Esophagus squamous epithelium (tissue), 5 donors: ENCODE measurements at regions not wholly inside any gene's neighbourhood (a gene's known extent, or its start where the extent isn't known, plus 50 kb on each side); places are given as distances from the start of the nearest gene placed in this dataset.

Experiments
- DNase-seq: peaks from one replicate; lab custom pipeline; 2025; lab: John Stamatoyannopoulos, UW
- H3K27ac ChIP-seq, 4 donors: fragments of 200-600 bp; sonication (generic); one replicate each; pipeline ENCODE4 v1.5.1; 2016 to 2019; ENCODE audit warnings: mild to moderate bottlenecking in 1 of 4
- H3K27me3 ChIP-seq, 4 donors: fragments of 200-600 bp; sonication (generic); 1 replicate in 3 of 4; 2 replicates in 1 of 4; pipeline versions ENCODE4 v1.5.1 to v1.6.0; 2017 to 2021; ENCODE audit warnings: antibody characterized with exemption in 1 of 4
- H3K36me3 ChIP-seq, 3 donors: fragments of 200-600 bp; sonication (generic); one replicate each; pipeline ENCODE4 v1.5.1; 2016 to 2019
- H3K4me1 ChIP-seq, 3 donors: fragments of 200-600 bp; sonication (generic); one replicate each; pipeline ENCODE4 v1.5.1; 2017 to 2019
- H3K4me3 ChIP-seq, 4 donors: fragments of 200-600 bp; sonication (generic); 1 replicate in 3 of 4; 2 replicates in 1 of 4; pipeline ENCODE4 v1.5.1; 2016 to 2019; ENCODE audit warnings: mild to moderate bottlenecking in 2 of 4, moderate library complexity in 1 of 4
- H3K9me3 ChIP-seq, 3 donors: fragments of 200-600 bp; sonication (generic); one replicate each; pipeline ENCODE4 v1.5.1; 2016 to 2019
- POLR2A ChIP-seq, 4 donors: fragments of 450-650 bp; IDR thresholded peaks; one replicate each; pipeline ENCODE4 v1.6.1; 2017; ENCODE audit warnings: antibody characterized with exemption in 4 of 4, mild to moderate bottlenecking in 4 of 4, moderate library complexity in 3 of 4
- WGBS, 2 donors: methylation state at CpG; one replicate each; pipeline ENCODE4 v1.1.5; 2018; 5-methylcytosine and 5-hydroxymethylcytosine counted together
- intact Hi-C: fragments of 100-400 bp; cut with DNase I; formaldehyde crosslinking; loops from one replicate; pipeline ENCODE4 v1.15.0; 2022
- TF ChIP-seq, protein P1 (sequence below), 6 experiments: fragments of 450-650 bp in 4 of 6; fragments of 200-600 bp in 2 of 6; sonication (generic) in 2 of 6; IDR thresholded peaks; one replicate each; pipeline ENCODE4 v1.5.1; 2016 to 2019; ENCODE audit warnings: antibody characterized with exemption in 6 of 6, mild to moderate bottlenecking in 4 of 6, moderate library complexity in 4 of 6
- donor health status: DM: yes; HTN: yes; CAD: no.

DNA sequence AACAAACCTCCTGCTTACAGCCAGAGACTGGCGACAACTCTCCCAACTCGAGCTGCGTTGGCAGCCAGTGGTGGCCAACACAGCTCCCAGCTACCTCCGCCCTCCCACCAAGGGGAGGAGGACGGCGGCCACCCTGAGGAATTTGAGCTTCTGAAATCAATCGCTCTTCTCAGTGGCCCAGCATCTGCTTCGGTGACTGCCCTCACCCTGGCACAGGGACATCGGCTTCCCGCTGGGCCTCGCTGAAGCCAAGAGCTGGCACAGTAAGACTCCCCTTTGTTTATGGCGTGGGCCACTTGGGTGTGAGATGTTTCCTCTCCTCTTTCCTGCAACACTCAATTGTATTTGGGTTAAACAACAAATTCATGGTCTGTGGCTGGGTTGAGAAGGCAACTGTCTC, 136.2 kb downstream of the ZBTB18 start:
- no peak for DNase-seq
- H3K4me1 ChIP-seq: no peaks in the 10 kb centered on the region
- H3K36me3 ChIP-seq: no peaks in the 10 kb centered on the region
- no peaks in the 10 kb centered on the region for H3K9me3 ChIP-seq
- intact Hi-C loops: no loop called here
- no peak for TF ChIP-seq POLR2A (IDR thresholded peaks at IDR 0.05)
- TF ChIP-seq, protein P1, sequence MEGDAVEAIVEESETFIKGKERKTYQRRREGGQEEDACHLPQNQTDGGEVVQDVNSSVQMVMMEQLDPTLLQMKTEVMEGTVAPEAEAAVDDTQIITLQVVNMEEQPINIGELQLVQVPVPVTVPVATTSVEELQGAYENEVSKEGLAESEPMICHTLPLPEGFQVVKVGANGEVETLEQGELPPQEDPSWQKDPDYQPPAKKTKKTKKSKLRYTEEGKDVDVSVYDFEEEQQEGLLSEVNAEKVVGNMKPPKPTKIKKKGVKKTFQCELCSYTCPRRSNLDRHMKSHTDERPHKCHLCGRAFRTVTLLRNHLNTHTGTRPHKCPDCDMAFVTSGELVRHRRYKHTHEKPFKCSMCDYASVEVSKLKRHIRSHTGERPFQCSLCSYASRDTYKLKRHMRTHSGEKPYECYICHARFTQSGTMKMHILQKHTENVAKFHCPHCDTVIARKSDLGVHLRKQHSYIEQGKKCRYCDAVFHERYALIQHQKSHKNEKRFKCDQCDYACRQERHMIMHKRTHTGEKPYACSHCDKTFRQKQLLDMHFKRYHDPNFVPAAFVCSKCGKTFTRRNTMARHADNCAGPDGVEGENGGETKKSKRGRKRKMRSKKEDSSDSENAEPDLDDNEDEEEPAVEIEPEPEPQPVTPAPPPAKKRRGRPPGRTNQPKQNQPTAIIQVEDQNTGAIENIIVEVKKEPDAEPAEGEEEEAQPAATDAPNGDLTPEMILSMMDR (IDR thresholded peaks at IDR 0.05): no peak
- no peak overlapping the region for H3K4me3 ChIP-seq
- no peak overlapping the region for H3K27ac ChIP-seq
- H3K27me3 ChIP-seq: peaks cover 0 to 10% (median 0%) of the 10 kb centered on the region in 4 donors
- WGBS, 2 donors: 84 to 89% methylated on average over 7 to 12 of the region's 12 CpGs

DNA sequence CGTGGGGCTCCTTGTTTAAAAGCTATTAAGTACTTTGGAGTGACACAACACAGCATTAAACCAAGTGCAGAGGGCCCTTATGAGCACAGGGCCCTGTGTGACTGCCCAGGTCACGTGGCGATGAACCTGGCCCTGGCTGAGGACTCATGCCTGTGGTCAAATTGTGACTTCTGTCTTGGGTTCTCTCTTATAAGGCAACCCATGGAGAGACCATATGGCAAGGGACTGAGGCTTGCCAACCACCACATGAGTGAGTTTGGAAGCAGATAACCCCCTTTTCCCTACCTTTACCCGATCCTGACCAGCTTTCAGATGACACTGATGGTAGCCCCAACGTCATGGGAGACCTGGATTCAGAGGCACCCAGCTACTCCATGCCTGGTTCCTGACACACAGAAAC, 140.5 kb downstream of the ZBTB18 start:
- no peaks in the 10 kb centered on the region for H3K9me3 ChIP-seq
- no peak overlapping the region for H3K4me3 ChIP-seq
- no peak for DNase-seq
- H3K27ac ChIP-seq: no peak overlapping the region
- intact Hi-C loops: no loop called here
- 71 to 82% methylated on average over 5 of the region's 5 CpGs for whole genome bisulfite sequencing, 2 donors
- H3K36me3 ChIP-seq: no peaks in the 10 kb centered on the region
- no peak for TF ChIP-seq POLR2A (IDR thresholded peaks at IDR 0.05)
- TF ChIP-seq, protein P1 (IDR thresholded peaks at IDR 0.05): no peak
- H3K4me1 ChIP-seq: no peaks in the 10 kb centered on the region
- peaks cover 0 to 10% (median 0%) of the 10 kb centered on the region in 4 donors for H3K27me3 ChIP-seq

DNA sequence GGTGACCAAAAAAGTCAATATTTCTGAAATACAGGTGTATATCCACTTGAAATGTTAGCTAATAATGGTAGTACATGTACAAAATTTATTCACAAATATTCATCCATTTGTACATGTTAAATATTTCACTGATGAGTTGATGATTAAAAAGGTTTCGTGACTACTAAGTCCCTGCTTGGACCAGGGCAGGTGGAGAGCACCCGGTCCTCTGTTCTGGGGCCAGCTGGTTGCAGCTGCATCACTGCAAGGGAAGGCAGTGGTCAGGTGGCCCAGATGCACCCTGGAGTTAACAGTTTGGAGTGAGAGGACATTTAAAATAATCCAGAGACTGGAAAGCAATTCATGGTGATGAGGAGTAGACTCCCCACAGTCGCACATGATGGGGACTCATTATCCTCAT, 141.2 kb downstream of the ZBTB18 start:
- no peaks in the 10 kb centered on the region for H3K9me3 ChIP-seq
- no peak for DNase-seq
- H3K27ac ChIP-seq: no peak overlapping the region
- intact Hi-C loops: no loop called here
- H3K4me1 ChIP-seq: peaks cover 0 to 4% (median 0%) of the 10 kb centered on the region in 3 donors
- TF ChIP-seq POLR2A (IDR thresholded peaks at IDR 0.05): no peak
- TF ChIP-seq, protein P1 (IDR thresholded peaks at IDR 0.05): no peak
- H3K36me3 ChIP-seq: no peaks in the 10 kb centered on the region
- no peak overlapping the region for H3K4me3 ChIP-seq
- WGBS, 2 donors: 78 to 79% methylated on average over 3 of the region's 3 CpGs
- peaks cover 0 to 10% (median 0%) of the 10 kb centered on the region in 4 donors for H3K27me3 ChIP-seq

GRCh38 chr1:244196571-244197285, 145.6 kb downstream of the ZBTB18 start:
- WGBS, 2 donors: 90 to 94% methylated on average over 5 to 6 of the region's 6 CpGs
- no peak for DNase-seq
- Histone ChIP-seq H3K4me3 (no peak overlapping the region), H3K36me3 (no peaks in the 10 kb centered on the region), H3K27me3 (no peaks in the 10 kb centered on the region), H3K9me3 (no peaks in the 10 kb centered on the region), H3K27ac (no peak overlapping the region), H3K4me1 (peaks cover 0 to 16% (median 0%) of the 10 kb centered on the region in 3 donors)
- intact Hi-C loops: no loop called here
- TF ChIP-seq POLR2A (IDR thresholded peaks at IDR 0.05): no peak

GRCh38 chr1:244197851-244198375, 146.8 kb downstream of the ZBTB18 start:
- DNase-seq: no peak
- intact Hi-C loops: no loop called here
- Histone ChIP-seq H3K9me3 (no peaks in the 10 kb centered on the region), H3K36me3 (no peaks in the 10 kb centered on the region), H3K4me3 (no peak overlapping the region), H3K4me1 (peaks cover 0 to 16% (median 0%) of the 10 kb centered on the region in 3 donors), H3K27ac (no peak overlapping the region), H3K27me3 (no peaks in the 10 kb centered on the region)
- TF ChIP-seq, protein P1 (IDR thresholded peaks at IDR 0.05): peak in 1 of 6 experiments; percentile 4
- TF ChIP-seq POLR2A (IDR thresholded peaks at IDR 0.05): no peak
- 31 to 49% methylated on average over 4 to 5 of the region's 7 CpGs for WGBS, 2 donors
